Retina (tissue), 1 donor: ENCODE measurements at regions not wholly inside any gene's neighbourhood (a gene's known extent, or its start where the extent isn't known, plus 50 kb on each side); places are given as distances from the start of the nearest gene placed in this dataset.

ENCODE experiments used
- DNase-seq: peaks from one replicate; pipeline ENCODE4 v3.0.0-alpha.2; 2016

DNA sequence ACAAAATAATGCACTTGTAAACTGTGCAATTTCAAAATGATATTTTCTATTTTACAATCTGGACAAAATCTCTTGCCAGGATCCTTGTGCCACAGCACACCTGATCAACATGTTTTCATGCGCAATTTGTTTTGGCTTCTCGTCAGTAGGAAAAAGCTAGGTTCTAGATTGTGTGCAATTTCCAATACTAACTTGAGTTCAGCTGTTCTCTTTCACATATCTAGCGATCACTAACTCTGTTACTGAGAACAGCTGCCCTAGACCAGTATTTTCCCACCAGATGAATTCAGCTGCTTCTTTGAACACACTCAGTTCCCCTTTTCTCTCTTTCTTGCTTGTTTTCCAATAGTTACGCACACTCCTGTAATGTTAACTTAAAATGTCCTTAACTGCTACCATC, 131.2 kb downstream of the MAGEB5 start:
- no peak for DNase-seq

DNA sequence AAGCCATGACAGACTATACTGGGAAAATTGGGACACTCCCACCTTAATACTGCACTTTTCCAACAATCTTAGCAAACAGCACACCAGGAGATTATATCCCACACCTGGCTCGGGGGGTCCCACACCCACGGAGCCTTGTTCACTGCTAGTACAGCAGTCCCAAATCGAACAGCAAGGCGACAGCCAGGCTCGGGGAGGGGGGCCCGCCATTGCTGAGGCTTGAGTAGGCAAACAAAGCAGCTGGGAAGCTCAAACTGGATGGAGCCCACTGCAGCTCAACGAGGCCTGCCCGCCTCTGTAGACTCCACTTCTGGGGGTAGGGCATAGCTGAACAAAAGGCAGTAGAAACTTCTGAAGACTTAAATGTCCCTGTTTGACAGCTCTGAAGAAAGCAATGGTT, 118.3 kb downstream of the MAGEB5 start:
- DNase-seq = no peak

- DNase-seq = no peak
Measured at GRCh38 chrX:26328608-26329319, 112.8 kb downstream of the MAGEB5 start.

DNA sequence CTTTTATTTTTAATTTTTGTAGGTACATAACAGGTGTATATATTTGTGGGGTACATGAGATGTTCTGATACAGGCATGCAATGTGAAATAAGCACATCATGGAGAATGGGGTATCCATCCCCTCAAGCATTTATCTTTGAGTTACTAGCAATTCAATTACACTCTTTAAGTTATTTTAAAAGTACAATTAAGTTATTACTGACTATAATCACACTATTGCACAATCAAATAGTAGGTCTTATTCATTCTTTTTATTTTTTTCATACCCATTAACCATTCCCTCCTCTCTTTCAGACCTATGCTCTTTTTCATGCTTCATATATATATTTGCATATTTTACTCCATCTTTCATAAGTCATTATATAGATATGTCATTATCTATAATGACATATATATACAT, 93.3 kb downstream of the MAGEB5 start:
- no peak for DNase-seq

GRCh38 chrX:26295425-26295824, 79.5 kb downstream of the MAGEB5 start:
- DNase-seq = no peak

GRCh38 chrX:26286836-26287235, 70.9 kb downstream of the MAGEB5 start:
- no peak for DNase-seq
